IMR-90 (cell line): ENCODE measurements at regions not wholly inside any gene's neighbourhood (a gene's known extent, or its start where the extent isn't known, plus 50 kb on each side); places are given as distances from the start of the nearest gene placed in this dataset.

Experiments used
- ATAC-seq: fragments of 200-7000 bp; cut with Tn5 transposase; 2 replicates; pipeline ENCODE4 v1.9.1; 2020; ENCODE audit warnings: low read depth, mild to moderate bottlenecking, moderate library complexity
- BruUV-seq: library from RNA; stranded (reverse); fragments of 400-500 nt; replicated peaks from 2 replicates; lab custom pipeline; 2021; lab: Mats Ljungman, UMichigan
- CTCF ChIA-PET: fragments of 300-600 bp; formaldehyde crosslinking; extraction: SDS; loops from one replicate; lab custom pipeline; 2021; ENCODE audit warnings: antibody characterized with exemption; lab: Yijun Ruan, JAX
- POLR2A ChIA-PET: fragments of 300-600 bp; sonication (Branson Sonifier 250); formaldehyde crosslinking; loops from one replicate; lab custom pipeline; 2022; ENCODE audit warnings: antibody characterized with exemption; ENCODE audit not compliant: unreplicated experiment; lab: Charles Lee
- DNase-seq: peaks from one replicate; pipeline ENCODE4 v3.0.0; 2013
- H2AFZ ChIP-seq: replicated peaks from 2 replicates; pipeline ENCODE3; 2013; ENCODE audit warnings: low read length, mild to moderate bottlenecking; ENCODE audit not compliant: poor library complexity
- H2AK5ac ChIP-seq: 2 replicates; pipeline ENCODE4 v1.6.1; 2013; ENCODE audit warnings: low read depth, low read length, inconsistent platforms
- H2AK9ac ChIP-seq: replicated peaks from 2 replicates; pipeline ENCODE3; 2013; ENCODE audit warnings: mild to moderate bottlenecking, low read depth, low read length, moderate library complexity; ENCODE audit not compliant: poor library complexity
- H2BK120ac ChIP-seq: 2 replicates; pipeline ENCODE4 v1.6.1; 2013; ENCODE audit warnings: low read depth, low read length, inconsistent platforms
- H2BK15ac ChIP-seq: 3 replicates; pipeline ENCODE4 v1.6.1; 2013; ENCODE audit warnings: low read depth, low read length, inconsistent platforms
- H2BK20ac ChIP-seq: 2 replicates; pipeline ENCODE4 v1.6.1; 2013; ENCODE audit warnings: low read depth, mild to moderate bottlenecking, inconsistent platforms, low read length, moderate library complexity
- H2BK5ac ChIP-seq: 2 replicates; pipeline ENCODE4 v1.6.1; 2013; ENCODE audit warnings: mild to moderate bottlenecking, low read depth, low read length, inconsistent platforms; ENCODE audit not compliant: poor library complexity, severe bottlenecking
- H3K14ac ChIP-seq: replicated peaks from 2 replicates; pipeline ENCODE4 v1.6.1; 2013; ENCODE audit warnings: low read depth, low read length, inconsistent platforms
- H3K18ac ChIP-seq: 2 replicates; pipeline ENCODE4 v1.6.1; 2013; ENCODE audit warnings: low read depth, low read length, control low read depth
- H3K23ac ChIP-seq: 2 replicates; pipeline ENCODE4 v1.6.1; 2013; ENCODE audit warnings: low read depth, low read length, inconsistent platforms
- H3K27ac ChIP-seq: 2 replicates; pipeline ENCODE4 v1.5.1; 2013; ENCODE audit warnings: mild to moderate bottlenecking, control low read depth, low read length; ENCODE audit not compliant: insufficient read depth
- H3K27me3 ChIP-seq: 2 replicates; pipeline ENCODE4 v1.6.1; 2013; ENCODE audit warnings: low read length; ENCODE audit not compliant: control insufficient read depth, insufficient read depth
- H3K36me3 ChIP-seq: 2 replicates; pipeline ENCODE4 v1.6.1; 2013; ENCODE audit warnings: low read length, mixed read lengths; ENCODE audit not compliant: control insufficient read depth, insufficient read depth
- H3K4ac ChIP-seq: 2 replicates; pipeline ENCODE4 v1.6.1; 2013; ENCODE audit warnings: low read depth, low read length, inconsistent platforms
- H3K4me1 ChIP-seq: 2 replicates; pipeline ENCODE4 v1.6.1; 2013; ENCODE audit warnings: low read length, mixed read lengths; ENCODE audit not compliant: control insufficient read depth, insufficient read depth
- H3K4me2 ChIP-seq: 2 replicates; pipeline ENCODE4 v1.6.1; 2013; ENCODE audit warnings: low read depth, mild to moderate bottlenecking, control low read depth, low read length, moderate library complexity
- H3K4me3 ChIP-seq: 2 replicates; pipeline ENCODE4 v1.5.1; 2013; ENCODE audit warnings: low read depth, mild to moderate bottlenecking, control low read depth, low read length, moderate library complexity; ENCODE audit not compliant: insufficient read depth
- H3K56ac ChIP-seq: 2 replicates; pipeline ENCODE4 v1.6.1; 2013; ENCODE audit warnings: low read length, inconsistent platforms; ENCODE audit not compliant: insufficient read depth; ENCODE audit errors: extremely low read depth
- H3K79me1 ChIP-seq, 2 experiments: 2 replicates each; pipeline ENCODE4 v1.6.1; 2013; ENCODE audit warnings: low read length in 2 of 2, inconsistent platforms in 1 of 2, low read depth in 1 of 2
- H3K9ac ChIP-seq: 2 replicates; pipeline ENCODE4 v1.6.1; 2013; ENCODE audit warnings: low read depth, low read length, control low read depth
- H3K9me1 ChIP-seq: 2 replicates; pipeline ENCODE4 v1.6.1; 2013; ENCODE audit warnings: low read length, inconsistent platforms; ENCODE audit not compliant: insufficient read depth
- H3K9me3 ChIP-seq: 2 replicates; pipeline ENCODE4 v1.6.1; 2013; ENCODE audit warnings: low read length; ENCODE audit not compliant: control insufficient read depth, insufficient read depth
- H4K20me1 ChIP-seq: 2 replicates; pipeline ENCODE4 v1.6.1; 2013; ENCODE audit warnings: low read length, inconsistent platforms; ENCODE audit not compliant: insufficient read depth
- H4K5ac ChIP-seq: 2 replicates; pipeline ENCODE4 v1.6.1; 2013; ENCODE audit warnings: mild to moderate bottlenecking, low read depth, low read length, control low read depth
- H4K8ac ChIP-seq, 2 experiments: 2 replicates each; pipeline ENCODE4 v1.6.1; 2013; ENCODE audit warnings: low read depth in 2 of 2, low read length in 2 of 2, control low read depth in 1 of 2, inconsistent platforms in 1 of 2
- H4K91ac ChIP-seq: 2 replicates; pipeline ENCODE4 v1.6.1; 2013; ENCODE audit warnings: low read depth, low read length, inconsistent platforms; ENCODE audit not compliant: insufficient read depth
- BHLHE40 ChIP-seq: fragments of 150-350 bp; IDR thresholded peaks from 2 replicates; pipeline ENCODE4 v1.6.1; 2016; ENCODE audit warnings: mild to moderate bottlenecking, low read depth, low read length
- MAZ ChIP-seq: IDR thresholded peaks from 2 replicates; pipeline ENCODE4 v1.6.1; 2012; ENCODE audit warnings: low read depth, mild to moderate bottlenecking, low read length, improper control_type of control experiment, moderate library complexity, borderline replicate concordance
- RAD21 ChIP-seq: IDR thresholded peaks from 2 replicates; pipeline ENCODE4 v1.6.1; 2012; ENCODE audit warnings: low read length, improper control_type of control experiment
- SMC3 ChIP-seq: fragments of 150-350 bp; IDR thresholded peaks from 2 replicates; pipeline ENCODE4 v1.6.1; 2016; ENCODE audit warnings: low read depth, mild to moderate bottlenecking, antibody characterized with exemption, low read length, moderate library complexity
- WGBS, 2 experiments: methylation state at CpG; one replicate each; pipeline versions ENCODE4 v1.1.5 to v1.1.7; 2013; ENCODE audit warnings: missing lambda C conversion rate in 2 of 2; ENCODE audit not compliant: insufficient read length in 1 of 2; ENCODE audit errors: extremely low coverage in 2 of 2; 5-methylcytosine and 5-hydroxymethylcytosine counted together
- dilution Hi-C: fragments of 300-500 bp; cut with HindIII; formaldehyde crosslinking; loops from one replicate; pipeline ENCODE4 v1.14.3; 2018; ENCODE audit warnings: low sequenced_read_pairs; ENCODE audit not compliant: unreplicated experiment
- in situ Hi-C: fragments of 300-500 bp; cut with MboI; formaldehyde crosslinking; loops from 3 replicates; pipeline ENCODE4 v1.14.3; 2019; ENCODE audit warnings: low sequenced_read_pairs, inconsistent platforms, mixed read lengths
- intact Hi-C: fragments of 100-400 bp; cut with micrococcal nuclease; formaldehyde crosslinking; loops from 2 replicates; pipeline ENCODE4 v1.10.0; 2022
- TF ChIP-seq, protein P1 (sequence below): conservative IDR thresholded peaks from 2 replicates; pipeline ENCODE4 v1.5.1; 2012; ENCODE audit warnings: mild to moderate bottlenecking, low read depth, low read length, improper control_type of control experiment

DNA sequence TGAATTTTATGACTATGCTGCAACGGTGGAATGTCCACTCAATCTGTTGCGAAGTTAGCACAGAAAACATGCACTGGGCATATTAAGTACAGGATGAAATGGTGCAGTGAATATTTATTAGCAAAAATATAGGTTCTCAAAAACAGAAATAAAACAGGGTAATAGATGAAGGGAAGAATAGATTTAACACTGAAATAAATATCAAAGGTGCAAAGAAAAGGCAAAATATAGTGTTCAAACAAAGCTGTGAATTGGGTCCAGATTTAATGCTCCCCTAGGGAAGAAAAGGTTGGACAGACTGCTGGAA, 435.2 kb upstream of the MGMT start:
- no peaks in the 10 kb centered on the region for H3K79me1 ChIP-seq
- in situ Hi-C loops = loop anchor here (10.0 kb wide), 1 partner anchor 943 kb away; no protein-coding TSS in a partner anchor

More for the DNA sequence above, 435.2 kb upstream of the MGMT start:
- Histone ChIP-seq H3K27me3 (no peaks in the 10 kb centered on the region), H3K4ac (no peak overlapping the region), H3K36me3 (no peaks in the 10 kb centered on the region), H3K9me3 (no peaks in the 10 kb centered on the region; the same call in none of the 2 replicates), H4K20me1 (no peaks in the 10 kb centered on the region), H4K5ac (no peak overlapping the region), H4K8ac (no peak overlapping the region; a peak in 1 of 4 replicates), H2AFZ (no peak overlapping the region), H2AK9ac (no peak overlapping the region), H3K4me2 (no peak overlapping the region; the same call in 1 of the 2 replicates), H2BK120ac (no peak overlapping the region), H3K4me1 (no peaks in the 10 kb centered on the region), H3K18ac (peak overlapping the region; percentile 29; the same call in 1 of the 2 replicates), H3K9me1 (no peaks in the 10 kb centered on the region), H2AK5ac (no peak overlapping the region), H4K91ac (no peak overlapping the region), H3K23ac (no peak overlapping the region), H2BK5ac (no peak overlapping the region), H3K4me3 (no peak overlapping the region), H3K9ac (no peak overlapping the region), H3K56ac (no peak overlapping the region), H2BK15ac (no peak overlapping the region), H3K27ac (no peak overlapping the region), H2BK20ac (no peak overlapping the region), H3K14ac (no peak overlapping the region)
- TF ChIP-seq SMC3 = no peak
- no peak for TF ChIP-seq RAD21
- no peak for TF ChIP-seq MAZ
- TF ChIP-seq, protein P1, sequence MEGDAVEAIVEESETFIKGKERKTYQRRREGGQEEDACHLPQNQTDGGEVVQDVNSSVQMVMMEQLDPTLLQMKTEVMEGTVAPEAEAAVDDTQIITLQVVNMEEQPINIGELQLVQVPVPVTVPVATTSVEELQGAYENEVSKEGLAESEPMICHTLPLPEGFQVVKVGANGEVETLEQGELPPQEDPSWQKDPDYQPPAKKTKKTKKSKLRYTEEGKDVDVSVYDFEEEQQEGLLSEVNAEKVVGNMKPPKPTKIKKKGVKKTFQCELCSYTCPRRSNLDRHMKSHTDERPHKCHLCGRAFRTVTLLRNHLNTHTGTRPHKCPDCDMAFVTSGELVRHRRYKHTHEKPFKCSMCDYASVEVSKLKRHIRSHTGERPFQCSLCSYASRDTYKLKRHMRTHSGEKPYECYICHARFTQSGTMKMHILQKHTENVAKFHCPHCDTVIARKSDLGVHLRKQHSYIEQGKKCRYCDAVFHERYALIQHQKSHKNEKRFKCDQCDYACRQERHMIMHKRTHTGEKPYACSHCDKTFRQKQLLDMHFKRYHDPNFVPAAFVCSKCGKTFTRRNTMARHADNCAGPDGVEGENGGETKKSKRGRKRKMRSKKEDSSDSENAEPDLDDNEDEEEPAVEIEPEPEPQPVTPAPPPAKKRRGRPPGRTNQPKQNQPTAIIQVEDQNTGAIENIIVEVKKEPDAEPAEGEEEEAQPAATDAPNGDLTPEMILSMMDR = no peak
- TF ChIP-seq BHLHE40 = no peak
- ChIA-PET POLR2A (no interaction called here), CTCF (no interaction called here)
- no TSS peak for BruUV-seq
- no CpG with 5 or more reads among the region's 2 CpGs for WGBS, 2 experiments
- dilution Hi-C loops (no loop called here), intact Hi-C loops (loop anchor here (1.0 to 5.0 kb wide), 4 partner anchors 251 to 940 kb away; no protein-coding TSS in a partner anchor)
- DNase-seq (no peak), ATAC-seq (no peak)
